Coronary artery (tissue), 2 donors: ENCODE measurements at regions not wholly inside any gene's neighbourhood (a gene's known extent, or its start where the extent isn't known, plus 50 kb on each side); places are given as distances from the start of the nearest gene placed in this dataset.

Experiments used
- DNase-seq: peaks from one replicate; pipeline ENCODE4 v3.0.0-alpha.2; 2017; ENCODE audit warnings: low spot score
- H3K27ac ChIP-seq, 2 donors: fragments of 200-600 bp; sonication (generic); one replicate each; pipeline ENCODE4 v1.5.1; 2016 to 2019
- H3K4me3 ChIP-seq: fragments of 200-600 bp; sonication (generic); 2 replicates; pipeline ENCODE4 v1.5.1; 2016; ENCODE audit warnings: mild to moderate bottlenecking, moderate library complexity
- CTCF ChIP-seq: fragments of 200-600 bp; sonication (generic); IDR thresholded peaks from one replicate; pipeline ENCODE4 v1.5.1; 2019; ENCODE audit warnings: antibody characterized with exemption

GRCh38 chr12:60078026-60078425 is 482.2 kb downstream of the SLC16A7 start:
- Histone ChIP-seq H3K4me3 (no peak overlapping the region), H3K27ac (no peak overlapping the region)
- no peak for TF ChIP-seq CTCF
- no peak for DNase-seq

- DNase-seq: no peak
- H3K27ac ChIP-seq: no peak overlapping the region
- no peak for TF ChIP-seq CTCF
- no peak overlapping the region for H3K4me3 ChIP-seq
Measured at GRCh38 chr12:60093428-60093827, 497.6 kb downstream of the SLC16A7 start.

- TF ChIP-seq CTCF: no peak
- DNase-seq: no peak
- no peak overlapping the region for H3K4me3 ChIP-seq
- H3K27ac ChIP-seq: no peak overlapping the region
Measured at GRCh38 chr12:60094436-60094835, 498.6 kb downstream of the SLC16A7 start.

GRCh38 chr12:60096727-60097126 is 500.9 kb downstream of the SLC16A7 start:
- Histone ChIP-seq H3K27ac (no peak overlapping the region), H3K4me3 (no peak overlapping the region)
- TF ChIP-seq CTCF: no peak
- no peak for DNase-seq

- Histone ChIP-seq H3K4me3 (no peak overlapping the region), H3K27ac (no peak overlapping the region)
- TF ChIP-seq CTCF: no peak
- DNase-seq: no peak
Measured at GRCh38 chr12:60100160-60100559, 504.3 kb downstream of the SLC16A7 start.

GRCh38 chr12:60100852-60101251 is 505.0 kb downstream of the SLC16A7 start:
- no peak for DNase-seq
- Histone ChIP-seq H3K27ac (no peak overlapping the region), H3K4me3 (no peak overlapping the region)
- no peak for TF ChIP-seq CTCF

GRCh38 chr12:60101715-60102114 is 505.9 kb downstream of the SLC16A7 start:
- no peak for TF ChIP-seq CTCF
- Histone ChIP-seq H3K4me3 (no peak overlapping the region), H3K27ac (no peak overlapping the region)
- no peak for DNase-seq
